SW480 (cell line): ENCODE measurements at regions not wholly inside any gene's neighbourhood (a gene's known extent, or its start where the extent isn't known, plus 50 kb on each side); places are given as distances from the start of the nearest gene placed in this dataset.
"Not testable (repeated sequence)": the region's sequence is repeated elsewhere in the genome, so short reads cannot be mapped to it uniquely, and the experiment has no call there.

Source experiments
- DNase-seq: peaks from one replicate; pipeline ENCODE4 v3.0.0-alpha.2; 2016; ENCODE audit warnings: low spot score

- DNase-seq: no peak
These were observed 70.0 kb downstream of the MZT1 start for GRCh38 chr13:72657379-72657778.

GRCh38 chr13:72656357-72656756, 71.1 kb downstream of the MZT1 start:
- no peak for DNase-seq

DNA sequence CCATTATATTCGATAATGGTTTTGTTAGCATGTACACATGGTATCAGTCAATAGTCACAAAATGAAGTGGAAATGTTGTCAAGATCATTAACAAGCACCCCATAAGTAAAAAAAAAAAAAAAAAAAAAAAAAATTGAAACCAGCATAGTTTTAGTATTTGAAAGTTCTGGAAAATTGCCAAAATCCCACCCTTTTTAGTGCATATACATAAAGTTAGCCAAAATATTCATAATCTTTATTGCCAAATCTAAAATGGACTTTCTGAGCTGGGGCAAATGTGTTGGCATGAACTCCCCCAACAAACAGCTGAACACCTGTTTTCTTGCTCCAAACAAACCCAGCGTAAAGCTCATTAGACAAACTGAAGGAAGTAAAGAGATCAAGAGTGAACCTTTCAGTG, 73.9 kb downstream of the MZT1 start:
- DNase-seq: no peak

DNA sequence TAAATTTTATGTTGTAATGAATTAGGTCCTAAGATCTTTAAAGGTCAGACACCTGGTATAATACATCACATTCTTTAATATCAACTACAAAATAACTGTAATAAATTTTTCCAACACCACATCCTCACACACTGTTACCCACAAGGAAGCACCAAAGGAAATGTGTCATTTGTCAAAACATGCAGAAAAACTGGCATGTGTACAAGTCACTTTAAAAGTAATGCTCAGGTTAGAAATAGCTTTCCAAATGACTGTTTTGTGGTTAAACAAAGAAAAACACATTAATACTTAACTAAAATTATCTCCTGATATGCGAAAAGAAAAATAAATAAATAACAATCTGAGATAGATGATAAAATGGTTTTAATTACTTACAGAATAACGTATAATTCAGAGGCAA, 74.7 kb downstream of the MZT1 start:
- DNase-seq: no peak

DNA sequence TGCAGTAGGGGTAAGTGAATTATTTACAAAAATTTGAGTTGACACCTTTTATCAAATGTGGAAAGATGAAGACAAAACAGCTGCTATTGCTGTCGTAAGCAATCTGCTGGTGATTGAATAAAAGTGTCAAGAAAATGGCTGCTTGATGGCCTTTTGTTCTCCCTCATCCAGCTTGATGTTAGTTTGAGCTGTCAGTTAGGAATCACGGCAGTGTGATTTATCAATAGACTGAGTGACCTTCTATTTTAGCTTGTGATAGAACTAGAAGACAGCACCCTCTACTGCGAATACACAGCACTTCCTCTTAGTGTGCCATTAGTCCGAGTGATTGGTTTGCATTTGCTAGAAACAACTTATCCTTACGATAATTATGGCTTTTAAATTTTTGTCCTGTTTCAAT, 76.3 kb downstream of the MZT1 start:
- peak; percentile 38 for DNase-seq

DNA sequence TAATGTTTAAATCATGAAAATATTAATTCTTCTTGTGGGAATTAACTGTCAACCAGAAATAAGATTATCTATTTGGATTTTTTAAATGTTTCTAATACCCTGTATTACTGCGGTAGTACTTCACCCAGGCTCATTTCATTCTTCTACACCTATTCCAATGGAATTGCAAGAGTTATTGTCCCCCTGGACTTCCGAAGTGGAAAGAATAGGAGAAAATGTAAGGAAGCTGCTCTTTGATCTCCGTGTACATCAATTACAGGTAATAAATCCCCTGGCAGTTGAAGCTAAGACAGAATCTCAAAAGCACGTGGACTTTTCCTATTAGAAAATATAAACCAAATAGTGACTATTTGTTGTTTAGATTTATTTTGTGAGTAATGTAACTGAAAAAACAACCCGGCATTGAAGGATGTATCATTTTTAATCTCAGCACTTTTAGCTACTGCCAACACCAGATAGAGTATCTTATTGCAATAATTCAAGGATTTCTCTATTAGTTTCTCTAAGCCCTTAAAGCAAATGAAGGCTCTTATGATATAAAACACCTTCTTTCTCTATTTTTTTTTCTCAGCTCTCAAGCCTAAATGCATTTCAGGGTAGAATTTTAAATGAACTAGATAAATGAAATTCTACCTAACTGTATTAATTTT, 77.3 kb downstream of the MZT1 start:
- DNase-seq: no peak

GRCh38 chr13:72648513-72649065, 78.8 kb downstream of the MZT1 start:
- peak; percentile 6 for DNase-seq

GRCh38 chr13:72647422-72647821, 80.0 kb downstream of the MZT1 start:
- no peak for DNase-seq

DNA sequence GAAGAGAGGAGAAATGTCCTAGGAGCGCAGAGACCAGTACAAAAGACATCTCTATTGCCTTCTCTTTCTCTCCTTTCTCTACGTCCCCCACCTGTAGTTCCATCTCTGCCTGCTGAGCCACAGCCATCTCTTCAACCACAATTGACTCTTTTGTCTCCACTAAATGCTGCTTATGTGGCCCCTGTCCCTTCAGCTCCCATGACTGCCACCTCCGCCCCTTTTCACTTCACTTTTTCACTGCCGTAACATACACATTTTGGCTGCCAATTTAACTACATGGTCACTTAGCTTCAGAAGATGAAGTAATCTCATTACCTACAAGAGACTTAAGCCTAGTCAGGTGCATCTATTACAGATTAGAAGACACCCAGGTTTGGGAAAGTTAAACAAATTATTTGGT, 81.9 kb downstream of the MZT1 start:
- DNase-seq: no peak

DNA sequence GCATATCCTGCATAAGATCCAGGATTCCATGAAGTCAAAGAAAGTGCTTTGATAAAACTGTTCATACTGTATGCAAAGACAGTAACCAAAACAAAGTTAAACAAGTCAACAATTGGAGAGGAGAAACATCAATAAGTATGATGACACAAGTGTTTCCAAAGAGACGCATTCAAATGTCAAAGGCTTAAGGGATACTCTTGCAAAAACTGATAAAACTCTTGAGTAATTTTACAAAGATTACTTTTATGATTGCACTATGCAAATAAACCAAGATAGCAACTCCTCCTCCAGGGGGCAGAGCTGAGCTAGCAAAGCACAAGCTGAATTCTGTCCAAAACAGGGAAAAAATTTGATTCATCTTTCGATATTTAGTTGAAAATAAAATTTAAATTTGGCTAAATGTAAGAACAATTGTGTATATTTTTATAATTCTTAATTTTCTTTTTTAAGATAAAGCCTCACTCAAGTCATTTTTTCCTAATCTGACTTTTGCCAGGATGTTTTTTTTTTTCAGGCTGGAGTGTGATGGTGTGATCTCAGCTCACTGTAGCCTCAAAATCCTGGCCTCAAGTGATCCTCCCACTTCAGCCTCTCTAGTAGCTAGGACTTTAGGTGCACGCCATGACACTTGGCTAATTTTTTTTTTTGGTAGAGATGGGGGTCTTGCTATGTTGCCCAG, 84.0 kb downstream of the MZT1 start:
- peak; percentile 20 for DNase-seq

DNA sequence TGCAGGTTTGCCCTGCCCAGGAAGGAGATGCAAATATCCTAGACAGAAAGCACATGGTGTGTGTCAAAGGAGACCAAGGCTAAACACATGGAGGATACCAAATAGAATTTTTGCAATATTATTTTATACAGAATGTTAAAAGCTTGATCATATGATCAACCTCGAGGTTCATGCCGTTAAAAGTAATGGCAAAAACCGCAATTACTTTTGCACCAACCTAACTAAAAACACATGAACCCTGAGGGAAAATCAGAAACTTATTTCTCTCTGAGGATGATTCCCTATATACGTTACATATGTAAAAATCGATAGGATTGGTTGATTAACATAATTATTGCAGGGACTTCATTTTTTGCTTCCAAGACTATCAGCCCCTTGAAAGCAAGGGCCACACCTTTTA, 88.1 kb downstream of the MZT1 start:
- no peak for DNase-seq

DNA sequence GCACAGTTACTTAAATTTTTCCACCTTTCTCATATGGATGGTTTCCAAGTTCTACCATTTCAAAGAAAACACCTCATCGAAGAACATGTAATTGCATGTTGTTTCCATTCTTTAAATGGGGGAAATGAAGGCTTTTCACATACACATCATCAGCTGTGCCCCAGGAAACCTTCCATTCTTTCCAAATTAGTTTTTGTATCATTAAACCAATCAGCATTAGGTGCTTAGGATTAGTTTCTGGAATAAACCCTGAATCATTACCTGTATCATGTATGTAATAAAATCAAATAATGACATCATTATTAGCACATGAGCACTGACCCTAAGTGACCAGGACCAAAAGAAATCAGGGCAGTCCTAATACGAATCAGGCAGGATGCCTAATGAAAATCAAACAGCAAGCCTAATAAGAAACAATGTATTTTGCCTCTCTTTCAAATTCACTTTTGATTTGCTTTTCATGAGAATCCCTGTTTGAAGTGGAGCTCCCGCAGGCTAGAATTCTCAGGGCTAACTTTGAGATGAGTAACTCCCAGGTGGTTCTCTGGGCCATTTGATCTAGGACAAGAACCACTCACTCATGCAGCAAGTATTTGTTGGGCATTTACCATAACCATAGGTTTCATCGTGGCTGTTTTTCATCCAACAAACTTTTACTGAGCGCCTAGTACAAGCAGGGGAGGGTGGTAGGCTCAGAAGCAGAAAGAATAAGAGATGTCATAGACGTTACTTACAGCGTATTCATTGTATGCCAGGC, 89.2 kb downstream of the MZT1 start:
- no peak for DNase-seq

- no peak for DNase-seq
These were observed 89.9 kb downstream of the MZT1 start for GRCh38 chr13:72637561-72637960.

- DNase-seq: no peak
These were observed 92.6 kb downstream of the MZT1 start for GRCh38 chr13:72634859-72635258.

GRCh38 chr13:72622546-72622945, 104.9 kb downstream of the MZT1 start:
- no peak for DNase-seq

DNA sequence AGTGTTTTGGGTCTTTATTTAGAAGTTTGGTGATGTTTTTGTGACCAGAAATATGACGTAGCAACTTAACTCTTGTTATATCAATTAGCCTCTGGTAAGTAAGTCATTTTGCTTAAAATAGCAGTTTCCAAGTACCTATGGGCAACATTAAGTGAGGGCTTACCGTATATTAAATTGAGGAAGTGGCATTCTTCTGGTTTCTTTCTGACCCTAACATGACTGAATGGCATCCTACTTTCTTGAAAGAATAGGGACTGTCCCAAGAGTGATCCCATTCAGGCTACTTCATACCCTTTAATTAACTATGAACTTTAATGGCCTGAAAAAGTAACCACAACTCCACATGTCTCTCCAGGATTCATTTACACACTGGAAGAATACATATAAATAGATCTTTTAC, 106.6 kb downstream of the MZT1 start:
- DNase-seq: no peak

DNA sequence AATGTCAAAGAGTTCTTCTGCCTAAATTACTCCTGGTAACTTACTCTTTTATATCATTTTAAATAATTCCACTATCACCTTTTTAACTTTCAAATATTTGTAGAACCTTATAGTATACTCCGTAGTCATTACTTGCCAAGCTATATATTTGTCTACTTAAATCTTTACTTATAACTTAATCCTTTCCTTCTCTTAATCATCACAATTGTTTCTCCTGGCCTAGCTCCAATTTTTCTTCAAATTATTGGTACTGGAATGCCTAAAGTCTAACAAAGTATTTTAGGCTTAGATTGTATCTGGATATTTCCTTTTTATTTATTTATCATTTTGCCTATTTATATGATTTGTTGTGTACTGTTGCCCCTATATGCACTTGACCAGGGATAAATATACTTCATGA, 109.5 kb downstream of the MZT1 start:
- DNase-seq: no peak

GRCh38 chr13:72617186-72617585, 110.2 kb downstream of the MZT1 start:
- DNase-seq: no peak

DNA sequence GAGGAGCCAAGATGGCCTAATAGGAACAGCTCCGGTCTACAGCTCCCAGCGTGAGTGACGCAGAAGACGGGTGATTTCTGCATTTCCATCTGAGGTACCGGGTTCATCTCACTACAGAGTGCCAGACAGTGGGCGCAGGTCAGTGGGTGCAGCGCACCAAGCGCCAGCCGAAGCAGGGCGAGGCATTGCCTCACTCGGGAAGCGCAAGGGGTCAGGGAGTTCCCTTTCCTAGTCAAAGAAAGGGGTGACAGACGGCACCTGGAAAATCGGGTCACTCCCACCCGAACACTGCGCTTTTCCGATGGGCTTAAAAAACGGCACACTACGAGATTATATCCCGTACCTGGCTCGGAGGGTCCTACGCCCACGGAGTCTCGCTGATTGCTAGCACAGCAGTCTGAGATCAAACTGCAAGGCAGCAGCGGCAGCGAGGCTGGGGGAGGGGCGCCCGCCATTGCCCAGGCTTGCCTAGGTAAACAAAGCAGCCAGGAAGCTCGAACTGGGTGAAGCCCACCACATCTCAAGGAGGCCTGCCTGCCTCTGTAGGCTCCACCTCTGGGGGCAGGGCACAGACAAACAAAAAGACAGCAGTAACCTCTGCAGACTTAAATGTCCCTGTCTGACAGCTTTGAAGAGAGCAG, 117.1 kb downstream of the MZT1 start:
- DNase-seq: not testable (repeated sequence)

DNA sequence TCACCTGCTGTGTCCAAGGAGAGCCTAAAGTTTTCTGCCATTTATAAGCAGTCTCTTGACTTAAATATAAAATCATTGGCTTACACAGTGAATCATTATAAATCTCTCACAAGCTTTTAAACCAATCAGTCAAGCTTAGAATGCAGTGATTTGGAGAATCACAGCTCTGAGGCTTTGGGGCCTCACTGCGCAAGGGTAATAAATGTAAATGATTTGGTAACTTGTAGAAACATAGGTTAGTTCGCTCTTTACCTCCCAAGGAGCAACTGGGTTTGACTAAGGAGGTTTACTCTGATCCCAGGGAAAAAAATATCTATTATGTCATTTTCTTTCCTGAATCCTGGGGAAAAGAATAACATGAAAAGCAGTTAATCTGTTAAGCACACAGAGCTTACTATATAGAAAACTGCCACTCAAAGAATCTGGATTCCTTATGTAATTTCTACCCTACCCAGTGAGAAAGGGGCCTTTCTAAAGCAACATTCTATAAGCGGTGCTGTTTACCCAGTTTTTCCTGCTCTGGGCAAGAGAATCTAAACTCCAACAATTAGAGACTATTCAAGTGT, 128.2 kb downstream of the MZT1 start:
- no peak for DNase-seq

GRCh38 chr13:72590091-72590740, 137.2 kb downstream of the MZT1 start:
- DNase-seq: no peak

GRCh38 chr13:72586518-72586917, 140.9 kb downstream of the MZT1 start:
- no peak for DNase-seq
